Tibial nerve (tissue), 4 donors: ENCODE measurements at regions not wholly inside any gene's neighbourhood (a gene's known extent, or its start where the extent isn't known, plus 50 kb on each side); places are given as distances from the start of the nearest gene placed in this dataset.
A peak's percentile ranks its signal among the peaks of the same experiment; 100 is the strongest.

ENCODE experiments used
- DNase-seq, 2 donors: peaks; one replicate each; pipeline ENCODE4 v3.0.0-alpha.2; 2019; ENCODE audit warnings: low spot score in 2 of 2
- H3K27ac ChIP-seq, 4 donors: fragments of 200-600 bp; sonication (generic) in 3 of 4; one replicate each; pipeline ENCODE4 v1.5.1; 2017 to 2019; ENCODE audit warnings: mild to moderate bottlenecking in 1 of 4
- H3K27me3 ChIP-seq, 2 donors: fragments of 200-600 bp; sonication (generic) in 1 of 2; one replicate each; pipeline versions ENCODE4 v1.5.1 to v1.6.0; 2017 to 2019
- H3K36me3 ChIP-seq, 3 donors: fragments of 200-600 bp; sonication (generic); one replicate each; pipeline ENCODE4 v1.5.1; 2018 to 2019
- H3K4me1 ChIP-seq, 4 donors: fragments of 200-600 bp; sonication (generic) in 3 of 4; one replicate each; pipeline ENCODE4 v1.5.1; 2017 to 2019
- H3K4me3 ChIP-seq, 4 donors: fragments of 200-600 bp; sonication (generic) in 3 of 4; one replicate each; pipeline ENCODE4 v1.5.1; 2017 to 2019; ENCODE audit warnings: mild to moderate bottlenecking in 1 of 4, moderate library complexity in 1 of 4
- H3K9me3 ChIP-seq, 4 donors: fragments of 200-600 bp; sonication (generic) in 3 of 4; one replicate each; pipeline ENCODE4 v1.5.1; 2017 to 2019
- CTCF ChIP-seq, 5 experiments: fragments of 200-600 bp in 3 of 5; fragments of 450-650 bp in 2 of 5; sonication (generic) in 3 of 5; IDR thresholded peaks; one replicate each; pipeline ENCODE4 v1.5.1; 2016 to 2019; ENCODE audit warnings: antibody characterized with exemption in 5 of 5, mild to moderate bottlenecking in 3 of 5, moderate library complexity in 2 of 5
- EP300 ChIP-seq, 2 donors: sonication (generic); formaldehyde crosslinking; IDR thresholded peaks; one replicate each; pipeline ENCODE4 v1.6.1; 2017; ENCODE audit warnings: antibody characterized with exemption in 2 of 2, mild to moderate bottlenecking in 1 of 2
- POLR2A ChIP-seq, 2 donors: fragments of 450-650 bp; IDR thresholded peaks; one replicate each; pipeline ENCODE4 v1.6.1; 2017; ENCODE audit warnings: antibody characterized with exemption in 2 of 2, mild to moderate bottlenecking in 2 of 2, moderate library complexity in 2 of 2
- WGBS, 2 donors: methylation state at CpG; one replicate each; pipeline ENCODE4 v1.1.5; 2018; 5-methylcytosine and 5-hydroxymethylcytosine counted together

DNA sequence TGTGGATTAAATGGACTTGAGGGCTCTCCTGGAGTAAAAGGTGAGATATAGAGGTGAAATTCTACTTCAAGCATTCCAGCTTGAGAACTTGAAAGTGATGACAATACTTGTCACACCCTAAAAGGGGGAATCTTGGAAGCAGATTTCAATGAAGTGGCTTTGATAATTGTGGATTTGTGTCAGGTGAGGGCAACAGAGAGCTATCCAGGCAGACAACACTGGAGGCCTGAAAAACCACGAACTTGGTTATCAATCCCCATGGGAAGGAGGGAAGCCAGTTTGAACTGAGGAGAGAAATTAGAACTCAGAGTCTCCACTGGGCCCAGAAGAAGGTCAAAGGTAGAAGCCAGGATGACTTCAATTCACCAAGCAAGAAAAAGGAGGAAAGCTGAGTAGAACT is 263.9 kb downstream of the FIGN start:
- H3K9me3 ChIP-seq = no peaks in the 10 kb centered on the region
- no peak overlapping the region for H3K4me3 ChIP-seq
- TF ChIP-seq EP300 (IDR thresholded peaks at IDR 0.05) = no peak
- TF ChIP-seq POLR2A (IDR thresholded peaks at IDR 0.05) = no peak
- no peak for TF ChIP-seq CTCF (IDR thresholded peaks at IDR 0.05)
- no peak overlapping the region for H3K27ac ChIP-seq
- H3K27me3 ChIP-seq = no peaks in the 10 kb centered on the region
- no peak for DNase-seq
- 27 to 37% methylated on average over 1 of the region's 1 CpG for WGBS, 2 donors
- H3K36me3 ChIP-seq = no peaks in the 10 kb centered on the region
- H3K4me1 ChIP-seq = peaks cover 0 to 9% (median 0%) of the 10 kb centered on the region in 4 donors

- peaks cover 0 to 17% (median 4%) of the 10 kb centered on the region in 4 donors for H3K4me1 ChIP-seq
- no peak overlapping the region for H3K27ac ChIP-seq
- WGBS, 2 donors = 20 to 36% methylated on average over 3 of the region's 3 CpGs
- no peaks in the 10 kb centered on the region for H3K9me3 ChIP-seq
- H3K4me3 ChIP-seq = no peak overlapping the region
- TF ChIP-seq EP300 (IDR thresholded peaks at IDR 0.05) (no peak), CTCF (IDR thresholded peaks at IDR 0.05) (no peak), POLR2A (IDR thresholded peaks at IDR 0.05) (no peak)
- H3K27me3 ChIP-seq = no peaks in the 10 kb centered on the region
- DNase-seq = no peak
- no peaks in the 10 kb centered on the region for H3K36me3 ChIP-seq
Observed at GRCh38 chr2:163469561-163469962, 266.2 kb downstream of the FIGN start.

DNA sequence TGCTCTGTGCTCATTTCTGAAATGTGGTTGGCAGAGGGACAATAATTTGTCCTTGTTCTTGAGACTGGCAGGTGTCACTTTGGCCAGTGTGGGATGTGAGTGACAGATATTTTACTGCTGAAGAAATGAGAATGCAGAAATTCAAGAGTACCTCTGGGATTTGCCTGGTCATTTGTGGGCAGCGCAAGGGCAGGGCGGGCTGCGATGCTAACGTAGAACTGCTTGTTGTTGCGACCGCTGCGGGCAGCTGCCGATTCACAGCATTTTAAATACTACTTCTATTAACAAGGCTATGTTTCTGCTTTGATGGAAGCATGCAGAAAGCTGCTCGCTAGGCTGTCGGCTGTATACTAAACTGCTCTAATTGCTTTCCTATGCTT is 268.6 kb downstream of the FIGN start:
- no peak for DNase-seq

GRCh38 chr2:163466331-163467250 is 269.2 kb downstream of the FIGN start:
- no peak for DNase-seq
- no peaks in the 10 kb centered on the region for H3K36me3 ChIP-seq
- no peak overlapping the region for H3K27ac ChIP-seq
- no peak for TF ChIP-seq CTCF (IDR thresholded peaks at IDR 0.05)
- no peak for TF ChIP-seq EP300 (IDR thresholded peaks at IDR 0.05)
- TF ChIP-seq POLR2A (IDR thresholded peaks at IDR 0.05) = no peak
- peaks cover 0 to 17% (median 4%) of the 10 kb centered on the region in 4 donors for H3K4me1 ChIP-seq
- no peaks in the 10 kb centered on the region for H3K27me3 ChIP-seq
- WGBS, 2 donors = 64% methylated on average over 11 of the region's 11 CpGs
- no peaks in the 10 kb centered on the region for H3K9me3 ChIP-seq
- H3K4me3 ChIP-seq = peak overlapping the region in 1 of 4 donors; percentile 24

More for the DNA sequence above, 268.6 kb downstream of the FIGN start:
- Histone ChIP-seq H3K36me3 (no peaks in the 10 kb centered on the region), H3K27ac (no peak overlapping the region), H3K9me3 (no peaks in the 10 kb centered on the region), H3K4me3 (peak overlapping the region in 1 of 4 donors; percentile 24), H3K4me1 (peaks cover 0 to 17% (median 4%) of the 10 kb centered on the region in 4 donors), H3K27me3 (no peaks in the 10 kb centered on the region)
- TF ChIP-seq CTCF (IDR thresholded peaks at IDR 0.05) = no peak
- no peak for TF ChIP-seq POLR2A (IDR thresholded peaks at IDR 0.05)
- no peak for TF ChIP-seq EP300 (IDR thresholded peaks at IDR 0.05)
- 53 to 70% methylated on average over 10 of the region's 10 CpGs for WGBS, 2 donors

GRCh38 chr2:163465440-163465839 is 270.4 kb downstream of the FIGN start:
- no peaks in the 10 kb centered on the region for H3K36me3 ChIP-seq
- H3K27ac ChIP-seq = no peak overlapping the region
- peaks cover 0 to 17% (median 4%) of the 10 kb centered on the region in 4 donors for H3K4me1 ChIP-seq
- TF ChIP-seq EP300 (IDR thresholded peaks at IDR 0.05) (no peak), POLR2A (IDR thresholded peaks at IDR 0.05) (no peak), CTCF (IDR thresholded peaks at IDR 0.05) (no peak)
- H3K9me3 ChIP-seq = no peaks in the 10 kb centered on the region
- DNase-seq = no peak
- H3K4me3 ChIP-seq = no peak overlapping the region
- 14 to 22% methylated on average over 2 of the region's 2 CpGs for WGBS, 2 donors
- no peaks in the 10 kb centered on the region for H3K27me3 ChIP-seq
